PFSK-1 (cell line): ENCODE measurements at regions not wholly inside any gene's neighbourhood (a gene's known extent, or its start where the extent isn't known, plus 50 kb on each side); places are given as distances from the start of the nearest gene placed in this dataset.

ENCODE experiments used
- FOXP2 ChIP-seq: optimal IDR thresholded peaks from 2 replicates; pipeline ENCODE3; 2011; ENCODE audit warnings: borderline replicate concordance, control low read depth, inconsistent platforms; ENCODE audit not compliant: insufficient read depth; ENCODE audit errors: extremely low read length, extremely low read depth
- POLR2AphosphoS5 ChIP-seq: IDR thresholded peaks from 2 replicates; pipeline ENCODE4 v1.6.1; 2012; ENCODE audit warnings: low read depth, mild to moderate bottlenecking, control low read depth, low read length, moderate library complexity
- REST ChIP-seq, 2 experiments: IDR thresholded peaks; 2 replicates each; pipeline versions ENCODE4 v1.6.1 to v1.8.0; 2011 to 2012; ENCODE audit warnings: low read depth in 2 of 2, low read length in 2 of 2, control low read depth in 1 of 2, inconsistent platforms in 1 of 2, mild to moderate bottlenecking in 1 of 2, moderate library complexity in 1 of 2; ENCODE audit not compliant: insufficient read depth in 1 of 2
- SIN3A ChIP-seq: IDR thresholded peaks from 2 replicates; pipeline ENCODE4 v1.6.1; 2012; ENCODE audit warnings: mild to moderate bottlenecking, low read length, moderate library complexity, borderline replicate concordance; ENCODE audit not compliant: insufficient read depth
- TAF1 ChIP-seq: IDR thresholded peaks from 2 replicates; pipeline ENCODE4 v1.6.1; 2012; ENCODE audit warnings: low read length, control low read depth, borderline replicate concordance; ENCODE audit not compliant: insufficient read depth

- TF ChIP-seq FOXP2, result no peak
- TF ChIP-seq TAF1, result no peak
- TF ChIP-seq POLR2AphosphoS5, result no peak
- no peak for TF ChIP-seq REST (IDR thresholded peaks at IDR 0.05; ENCODE audit: insufficient read depth in 1 of 2, low read depth in 2 of 2, low read length in 2 of 2)
- no peak for TF ChIP-seq SIN3A
These were observed 113.5 kb downstream of the ODF2L start for GRCh38 chr1:86282611-86283010.

- TF ChIP-seq REST (IDR thresholded peaks at IDR 0.05; ENCODE audit: insufficient read depth in 1 of 2, low read depth in 2 of 2, low read length in 2 of 2), result no peak
- TF ChIP-seq TAF1, result no peak
- no peak for TF ChIP-seq SIN3A
- TF ChIP-seq FOXP2, result no peak
These were observed 118.2 kb downstream of the ODF2L start for GRCh38 chr1:86277936-86278335.

GRCh38 chr1:86273066-86273465, 116.5 kb upstream of the COL24A1 start:
- TF ChIP-seq FOXP2, result no peak
- TF ChIP-seq SIN3A, result no peak
- TF ChIP-seq POLR2AphosphoS5, result no peak
- TF ChIP-seq REST (IDR thresholded peaks at IDR 0.05; ENCODE audit: insufficient read depth in 1 of 2, low read depth in 2 of 2, low read length in 2 of 2), result no peak
- TF ChIP-seq TAF1, result no peak

- TF ChIP-seq REST (IDR thresholded peaks at IDR 0.05; ENCODE audit: insufficient read depth in 1 of 2, low read depth in 2 of 2, low read length in 2 of 2), result no peak
- TF ChIP-seq TAF1, result no peak
- TF ChIP-seq POLR2AphosphoS5, result no peak
- TF ChIP-seq SIN3A, result no peak
- TF ChIP-seq FOXP2, result no peak
These were observed 115.5 kb upstream of the COL24A1 start for GRCh38 chr1:86272083-86272482.

GRCh38 chr1:86271046-86271445, 114.5 kb upstream of the COL24A1 start:
- no peak for TF ChIP-seq SIN3A
- TF ChIP-seq REST (IDR thresholded peaks at IDR 0.05; ENCODE audit: insufficient read depth in 1 of 2, low read depth in 2 of 2, low read length in 2 of 2), result no peak
- no peak for TF ChIP-seq TAF1
- TF ChIP-seq FOXP2, result no peak
- no peak for TF ChIP-seq POLR2AphosphoS5
